ENCODE measurements at regions not wholly inside any gene's neighbourhood (a gene's known extent, or its start where the extent isn't known, plus 50 kb on each side); places are given as distances from the start of the nearest gene placed in this dataset.

- ATAC-seq: no peak
- H3K27me3 ChIP-seq: no peaks in the 10 kb centered on the region
- no peaks in the 10 kb centered on the region for H3K4me1 ChIP-seq
- no peak for TF ChIP-seq CTCF (IDR thresholded peaks at IDR 0.05)
- intact Hi-C loops (cut with DNase I): no loop called here
- H3K4me3 ChIP-seq: no peak overlapping the region
- H3K36me3 ChIP-seq: no peaks in the 10 kb centered on the region
- no peaks in the 10 kb centered on the region for H3K9me3 ChIP-seq
- no peak overlapping the region for H3K27ac ChIP-seq
- no peak for DNase-seq
Measured at GRCh38 chr6:21521276-21521675, 72.3 kb upstream of the SOX4 start.

- ATAC-seq: no peak
- Histone ChIP-seq H3K9me3 (no peaks in the 10 kb centered on the region), H3K36me3 (no peaks in the 10 kb centered on the region), H3K27me3 (no peaks in the 10 kb centered on the region), H3K4me1 (no peaks in the 10 kb centered on the region), H3K4me3 (no peak overlapping the region), H3K27ac (no peak overlapping the region)
- DNase-seq: no peak
- TF ChIP-seq CTCF (IDR thresholded peaks at IDR 0.05): no peak
- intact Hi-C loops (cut with DNase I): no loop called here
Measured at GRCh38 chr6:21522143-21522747, 71.3 kb upstream of the SOX4 start.

- no peak overlapping the region for H3K4me3 ChIP-seq
- no peaks in the 10 kb centered on the region for H3K27me3 ChIP-seq
- DNase-seq (no peak), ATAC-seq (no peak)
- no peaks in the 10 kb centered on the region for H3K36me3 ChIP-seq
- H3K4me1 ChIP-seq: no peaks in the 10 kb centered on the region
- no peaks in the 10 kb centered on the region for H3K9me3 ChIP-seq
- TF ChIP-seq CTCF (IDR thresholded peaks at IDR 0.05): no peak
- intact Hi-C loops (cut with DNase I): no loop called here
- no peak overlapping the region for H3K27ac ChIP-seq
Measured at GRCh38 chr6:21522797-21523456, 70.6 kb upstream of the SOX4 start.

GRCh38 chr6:21523652-21524051 lies 69.9 kb upstream of the SOX4 start:
- intact Hi-C loops (cut with DNase I): no loop called here
- H3K36me3 ChIP-seq: no peaks in the 10 kb centered on the region
- no peaks in the 10 kb centered on the region for H3K9me3 ChIP-seq
- H3K4me3 ChIP-seq: no peak overlapping the region
- no peak for TF ChIP-seq CTCF (IDR thresholded peaks at IDR 0.05)
- no peaks in the 10 kb centered on the region for H3K4me1 ChIP-seq
- ATAC-seq: no peak
- H3K27me3 ChIP-seq: no peaks in the 10 kb centered on the region
- DNase-seq: no peak
- H3K27ac ChIP-seq: no peak overlapping the region

GRCh38 chr6:21524201-21524600 lies 69.3 kb upstream of the SOX4 start:
- Histone ChIP-seq H3K9me3 (no peaks in the 10 kb centered on the region), H3K4me1 (no peaks in the 10 kb centered on the region), H3K27me3 (no peaks in the 10 kb centered on the region), H3K36me3 (no peaks in the 10 kb centered on the region), H3K27ac (no peak overlapping the region), H3K4me3 (no peak overlapping the region)
- ATAC-seq (no peak), DNase-seq (no peak)
- intact Hi-C loops (cut with DNase I): no loop called here
- no peak for TF ChIP-seq CTCF (IDR thresholded peaks at IDR 0.05)

All from left lung (tissue), 4 donors.